ENCODE measurements at regions not wholly inside any gene's neighbourhood (a gene's known extent, or its start where the extent isn't known, plus 50 kb on each side); places are given as distances from the start of the nearest gene placed in this dataset.

DNA sequence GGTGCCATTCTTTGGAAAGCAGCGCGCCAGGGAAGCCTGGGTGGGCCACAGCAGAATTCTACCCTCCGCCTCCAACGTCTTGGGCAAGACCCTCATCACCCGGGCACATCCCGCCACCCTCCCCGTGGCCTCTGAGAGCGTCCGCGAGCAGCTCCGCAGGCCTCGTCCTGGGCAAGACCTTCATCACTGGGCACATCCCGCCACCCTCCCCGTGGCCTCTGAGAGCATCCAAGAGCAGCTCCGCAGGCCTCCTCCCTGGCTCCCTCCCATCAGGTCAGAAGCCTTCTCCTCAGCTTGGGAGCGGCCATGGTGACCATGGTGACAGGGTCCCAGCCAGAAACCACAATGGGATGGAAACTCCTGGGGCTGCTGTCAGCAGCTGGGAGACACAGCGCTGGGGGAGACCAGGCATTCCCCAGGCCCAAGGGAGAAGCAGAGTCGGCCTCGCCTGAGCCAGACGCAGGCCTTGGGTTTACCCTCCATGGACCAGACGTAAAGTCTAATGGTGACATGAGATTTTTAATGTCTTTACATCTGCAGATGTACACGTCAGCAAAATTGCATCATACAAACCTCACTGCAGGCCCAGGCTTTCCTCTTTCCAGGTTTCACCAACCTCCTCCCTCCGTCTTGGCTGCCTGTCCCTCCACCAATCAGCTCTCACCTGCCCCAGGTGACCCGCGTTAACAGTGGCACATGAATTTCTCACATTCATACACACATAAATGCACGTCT is 55.1 kb upstream of the PPP2R2D start:
- WGBS, 2 experiments = 94% methylated on average over 26 of the region's 26 CpGs
- no peaks in the 10 kb centered on the region for H3K36me3 ChIP-seq (ENCODE audit: control insufficient read depth, insufficient read depth, low read length)

DNA sequence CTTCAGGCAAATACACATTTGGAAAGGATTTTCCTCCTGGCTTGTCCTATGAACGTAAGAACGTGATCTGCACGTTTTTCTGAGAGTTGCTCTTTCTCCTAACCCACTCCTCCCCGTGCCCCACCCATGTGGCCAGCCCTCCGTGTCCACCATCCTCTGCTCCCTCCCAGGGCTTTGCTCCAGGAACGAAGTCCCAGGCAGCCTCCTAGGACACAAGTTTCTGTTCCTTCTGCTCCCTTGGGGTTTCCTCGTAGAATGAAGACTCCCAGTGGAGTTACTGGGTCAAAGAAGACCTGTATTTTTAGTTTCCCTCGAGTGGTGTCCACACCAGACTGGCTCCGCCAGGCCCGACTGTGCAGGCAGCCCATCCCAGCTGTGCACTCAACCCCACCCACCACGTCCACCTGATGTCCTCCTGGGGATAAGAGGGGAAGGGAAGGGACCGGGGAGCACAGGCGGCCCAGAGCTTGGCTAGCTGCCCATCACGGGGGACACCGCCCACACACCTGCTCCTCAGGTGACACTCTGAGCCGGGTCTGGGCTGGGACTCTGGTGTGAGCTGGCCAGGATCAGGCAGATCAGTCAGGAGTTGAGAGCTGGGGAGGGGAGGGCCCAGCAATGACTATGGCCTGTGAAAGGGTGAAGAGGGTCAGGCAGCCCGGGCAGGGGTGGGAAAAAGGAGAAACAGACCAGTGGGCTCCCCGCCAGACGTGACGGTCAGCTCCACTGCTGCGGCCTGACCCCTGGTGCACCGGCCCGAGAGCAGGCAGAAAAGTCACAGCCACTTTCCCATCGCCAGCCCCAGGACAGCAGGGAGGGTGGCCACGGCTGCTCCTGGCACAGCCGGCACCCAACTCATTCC is 54.3 kb upstream of the PPP2R2D start:
- Histone ChIP-seq H3K36me3 (ENCODE audit: control insufficient read depth, insufficient read depth, low read length) (no peaks in the 10 kb centered on the region), H3K4me1 (ENCODE audit: control insufficient read depth, insufficient read depth, low read length) (no peaks in the 10 kb centered on the region), H3K27me3 (ENCODE audit: control insufficient read depth, insufficient read depth, low read length, poor library complexity, severe bottlenecking) (no peaks in the 10 kb centered on the region), H3K27ac (ENCODE audit: insufficient read depth, low read depth, low read length, poor library complexity, severe bottlenecking) (no peak overlapping the region), H3K4me3 (ENCODE audit: insufficient read depth, low read depth, low read length) (no peak overlapping the region), H3K9me3 (ENCODE audit: control insufficient read depth, low read length) (no peaks in the 10 kb centered on the region)
- 89% methylated on average over 26 of the region's 26 CpGs for WGBS, 2 experiments

More for the DNA sequence above, 55.1 kb upstream of the PPP2R2D start:
- Histone ChIP-seq H3K4me3 (ENCODE audit: insufficient read depth, low read depth, low read length) (no peak overlapping the region), H3K4me1 (ENCODE audit: control insufficient read depth, insufficient read depth, low read length) (no peaks in the 10 kb centered on the region), H3K9me3 (ENCODE audit: control insufficient read depth, low read length) (no peaks in the 10 kb centered on the region), H3K27ac (ENCODE audit: insufficient read depth, low read depth, low read length, poor library complexity, severe bottlenecking) (no peak overlapping the region), H3K27me3 (ENCODE audit: control insufficient read depth, insufficient read depth, low read length, poor library complexity, severe bottlenecking) (no peaks in the 10 kb centered on the region)

DNA sequence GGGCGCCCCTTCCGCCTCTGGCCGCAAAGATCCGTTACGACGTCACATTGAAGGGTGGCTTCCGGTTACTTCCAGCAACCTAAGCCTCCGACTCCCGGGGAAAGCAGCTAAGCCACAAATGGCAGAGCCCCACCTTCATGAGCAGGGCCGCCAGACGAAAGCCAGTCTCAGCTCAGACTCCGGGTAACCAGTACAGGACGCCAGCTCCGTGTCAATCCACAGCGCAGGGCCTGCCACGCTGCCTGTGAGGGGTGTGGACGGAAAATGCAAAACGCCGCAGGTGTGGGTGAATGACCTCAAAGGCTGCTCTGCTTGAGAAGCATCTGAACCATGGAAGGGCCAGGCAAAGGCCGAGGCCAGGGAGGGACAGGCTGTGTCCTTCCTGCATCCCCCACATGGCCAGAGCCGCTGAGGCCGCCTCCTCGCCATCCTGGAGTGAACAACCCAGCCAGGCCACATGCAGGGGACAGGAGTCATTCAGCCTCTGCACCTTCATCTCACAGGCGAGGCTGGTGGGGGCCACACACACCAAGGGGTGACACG is 53.5 kb upstream of the PPP2R2D start:
- no peak overlapping the region for H3K27ac ChIP-seq (ENCODE audit: insufficient read depth, low read depth, low read length, poor library complexity, severe bottlenecking)
- 92 to 93% methylated on average over 25 of the region's 25 CpGs for WGBS, 2 experiments
- H3K9me3 ChIP-seq (ENCODE audit: control insufficient read depth, low read length) = no peaks in the 10 kb centered on the region
- H3K4me1 ChIP-seq (ENCODE audit: control insufficient read depth, insufficient read depth, low read length) = no peaks in the 10 kb centered on the region
- no peak overlapping the region for H3K4me3 ChIP-seq (ENCODE audit: insufficient read depth, low read depth, low read length)
- no peaks in the 10 kb centered on the region for H3K36me3 ChIP-seq (ENCODE audit: control insufficient read depth, insufficient read depth, low read length)
- H3K27me3 ChIP-seq (ENCODE audit: control insufficient read depth, insufficient read depth, low read length, poor library complexity, severe bottlenecking) = no peaks in the 10 kb centered on the region

DNA sequence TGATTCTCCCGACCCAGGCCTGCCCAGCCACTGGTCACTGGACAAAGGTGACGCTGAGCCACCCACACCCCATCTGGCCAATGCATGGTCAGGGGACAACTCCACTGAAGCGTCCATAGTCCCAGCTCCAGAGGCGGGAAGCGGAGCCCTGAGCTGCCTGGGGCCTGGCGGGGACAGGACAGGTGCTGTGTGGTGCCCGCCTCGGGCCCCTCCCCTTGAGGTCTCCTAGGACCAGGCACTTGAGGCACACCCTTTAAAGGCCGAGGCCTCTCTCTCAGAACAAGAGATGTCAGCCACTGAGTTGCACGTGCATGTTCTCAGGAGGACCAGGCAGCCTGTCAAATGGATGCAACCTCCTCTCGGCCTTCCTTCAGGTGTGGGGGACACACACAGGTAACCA is 52.5 kb upstream of the PPP2R2D start:
- H3K27me3 ChIP-seq (ENCODE audit: control insufficient read depth, insufficient read depth, low read length, poor library complexity, severe bottlenecking) = no peaks in the 10 kb centered on the region
- H3K9me3 ChIP-seq (ENCODE audit: control insufficient read depth, low read length) = no peaks in the 10 kb centered on the region
- no peak overlapping the region for H3K27ac ChIP-seq (ENCODE audit: insufficient read depth, low read depth, low read length, poor library complexity, severe bottlenecking)
- 92 to 93% methylated on average over 11 of the region's 11 CpGs for WGBS, 2 experiments
- no peaks in the 10 kb centered on the region for H3K36me3 ChIP-seq (ENCODE audit: control insufficient read depth, insufficient read depth, low read length)
- no peak overlapping the region for H3K4me3 ChIP-seq (ENCODE audit: insufficient read depth, low read depth, low read length)
- no peaks in the 10 kb centered on the region for H3K4me1 ChIP-seq (ENCODE audit: control insufficient read depth, insufficient read depth, low read length)

DNA sequence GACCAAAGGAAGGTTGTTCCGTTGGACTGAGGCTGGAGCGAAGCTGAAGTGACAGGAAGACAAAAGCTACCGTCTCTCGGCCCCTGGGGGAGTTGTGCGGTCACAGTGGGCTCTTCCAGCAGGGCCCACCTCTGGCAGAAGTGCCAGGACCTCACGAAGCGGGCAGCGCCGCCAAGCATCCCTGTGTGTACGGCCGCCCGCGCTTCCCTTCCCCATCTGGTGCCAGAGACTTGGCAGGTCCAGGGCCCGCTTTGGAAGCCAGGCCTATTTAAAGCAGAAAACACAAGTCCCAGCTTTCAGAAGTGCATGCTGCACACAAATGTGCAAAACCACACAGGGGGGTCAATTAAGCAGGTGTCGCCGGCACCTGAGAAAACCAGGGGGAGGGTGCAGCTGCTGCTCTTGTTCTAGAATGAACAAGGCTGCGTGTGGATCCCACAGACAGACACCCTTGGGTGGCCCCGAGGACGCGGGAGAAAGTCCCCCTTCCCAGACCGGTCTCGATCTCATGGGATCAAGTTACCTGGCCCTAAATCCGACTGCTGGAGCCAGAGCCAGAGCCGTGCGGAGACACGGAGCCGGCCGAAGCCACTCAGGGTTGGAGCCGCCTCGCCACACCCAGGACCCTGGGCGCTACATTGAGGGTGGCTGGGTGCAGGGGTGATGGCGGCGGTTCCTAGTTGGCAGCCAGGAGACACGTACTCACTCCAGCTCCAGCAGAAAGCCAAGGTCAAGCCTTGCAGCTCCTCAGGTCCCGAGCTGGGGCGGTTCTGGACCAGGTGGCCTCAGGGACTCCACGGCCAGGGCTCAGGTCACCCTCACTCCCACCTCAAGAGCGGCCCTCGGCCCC is 51.8 kb upstream of the PPP2R2D start:
- Histone ChIP-seq H3K27me3 (ENCODE audit: control insufficient read depth, insufficient read depth, low read length, poor library complexity, severe bottlenecking) (no peaks in the 10 kb centered on the region), H3K4me3 (ENCODE audit: insufficient read depth, low read depth, low read length) (no peak overlapping the region), H3K27ac (ENCODE audit: insufficient read depth, low read depth, low read length, poor library complexity, severe bottlenecking) (no peak overlapping the region), H3K9me3 (ENCODE audit: control insufficient read depth, low read length) (no peaks in the 10 kb centered on the region), H3K4me1 (ENCODE audit: control insufficient read depth, insufficient read depth, low read length) (no peaks in the 10 kb centered on the region), H3K36me3 (ENCODE audit: control insufficient read depth, insufficient read depth, low read length) (no peaks in the 10 kb centered on the region)
- 92% methylated on average over 39 of the region's 39 CpGs for WGBS, 2 experiments

DNA sequence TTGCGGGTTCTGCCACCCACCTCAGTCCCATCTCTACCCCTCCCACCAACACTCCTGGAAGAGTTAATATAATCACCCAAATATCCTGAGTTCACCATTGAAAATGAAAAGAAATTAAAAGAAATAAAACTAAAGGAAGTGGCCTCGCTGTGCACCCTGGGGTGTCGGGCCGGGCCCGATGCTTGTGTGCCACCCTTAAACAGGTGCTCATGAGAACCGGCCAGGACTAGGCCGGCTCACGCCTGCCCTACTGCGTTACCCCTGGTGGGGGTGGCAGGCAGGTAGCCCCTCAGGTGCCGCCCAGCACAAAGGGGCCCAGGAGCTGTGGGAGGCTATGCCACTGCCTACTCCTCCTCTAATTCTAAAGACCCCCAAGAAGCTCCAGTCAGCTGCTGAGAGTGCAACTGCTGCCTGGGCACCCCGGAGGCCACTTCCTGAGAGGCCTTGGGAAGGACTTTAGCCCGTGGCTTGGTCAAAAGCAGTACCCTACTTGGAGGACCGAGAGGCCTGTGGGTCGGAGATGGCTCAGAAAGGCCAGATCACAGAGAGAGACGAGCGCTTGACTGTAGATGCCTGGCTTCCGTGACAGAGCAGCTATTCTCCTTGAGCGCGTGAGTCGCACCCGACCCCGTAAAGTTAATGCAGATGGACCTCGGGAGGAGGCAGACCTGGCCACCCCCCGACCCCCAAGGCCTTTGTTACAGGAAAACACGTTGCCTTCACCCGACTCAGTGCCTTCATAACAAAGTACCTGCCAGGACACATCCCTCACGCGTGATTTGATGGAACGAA is 51.0 kb upstream of the PPP2R2D start:
- Histone ChIP-seq H3K27ac (ENCODE audit: insufficient read depth, low read depth, low read length, poor library complexity, severe bottlenecking) (no peak overlapping the region), H3K36me3 (ENCODE audit: control insufficient read depth, insufficient read depth, low read length) (no peaks in the 10 kb centered on the region), H3K4me3 (ENCODE audit: insufficient read depth, low read depth, low read length) (no peak overlapping the region), H3K9me3 (ENCODE audit: control insufficient read depth, low read length) (no peaks in the 10 kb centered on the region), H3K27me3 (ENCODE audit: control insufficient read depth, insufficient read depth, low read length, poor library complexity, severe bottlenecking) (no peaks in the 10 kb centered on the region), H3K4me1 (ENCODE audit: control insufficient read depth, insufficient read depth, low read length) (no peaks in the 10 kb centered on the region)
- WGBS, 2 experiments = 93% methylated on average over 29 of the region's 29 CpGs

DNA sequence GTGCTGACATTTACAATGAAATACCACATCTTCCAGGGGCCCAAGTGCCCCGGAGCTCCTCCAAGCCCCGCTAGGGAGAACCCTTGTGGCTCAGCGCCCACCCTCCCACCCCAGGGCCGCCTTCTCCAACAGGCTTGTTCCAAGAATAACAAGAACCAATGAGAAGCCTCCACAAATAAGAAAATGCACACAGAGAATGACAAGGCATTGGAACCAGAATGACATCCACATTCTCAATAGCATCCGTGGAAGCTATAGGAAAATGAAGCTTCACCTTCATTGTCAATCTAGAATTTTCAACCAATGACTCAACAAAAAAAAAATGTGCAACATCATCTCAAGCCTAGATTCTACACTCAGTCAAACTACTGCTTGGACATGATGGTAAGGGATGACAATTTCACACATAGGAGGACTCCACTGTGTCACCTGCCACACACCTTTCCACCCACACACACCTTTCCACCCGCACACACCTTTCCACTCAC is 50.4 kb upstream of the PPP2R2D start:
- Histone ChIP-seq H3K27ac (ENCODE audit: insufficient read depth, low read depth, low read length, poor library complexity, severe bottlenecking) (no peak overlapping the region), H3K27me3 (ENCODE audit: control insufficient read depth, insufficient read depth, low read length, poor library complexity, severe bottlenecking) (no peaks in the 10 kb centered on the region), H3K36me3 (ENCODE audit: control insufficient read depth, insufficient read depth, low read length) (no peaks in the 10 kb centered on the region), H3K9me3 (ENCODE audit: control insufficient read depth, low read length) (no peaks in the 10 kb centered on the region), H3K4me3 (ENCODE audit: insufficient read depth, low read depth, low read length) (no peak overlapping the region), H3K4me1 (ENCODE audit: control insufficient read depth, insufficient read depth, low read length) (no peaks in the 10 kb centered on the region)
- WGBS, 2 experiments = 86 to 87% methylated on average over 6 of the region's 6 CpGs
